Embryonic facial prominence (tissue), 1 donor: ENCODE measurements at regions not wholly inside any gene's neighbourhood (a gene's known extent, or its start where the extent isn't known, plus 50 kb on each side); places are given as distances from the start of the nearest gene placed in this dataset.
"Not testable (repeated sequence)": the region's sequence is repeated elsewhere in the genome, so short reads cannot be mapped to it uniquely, and the experiment has no call there.

Source experiments
- DNase-seq: peaks from one replicate; pipeline ENCODE4 v3.0.0-alpha.2; 2016; ENCODE audit errors: extremely low spot score

- DNase-seq: no peak
Measured at GRCh38 chr21:31531967-31532366, 127.5 kb upstream of the SOD1 start.

DNA sequence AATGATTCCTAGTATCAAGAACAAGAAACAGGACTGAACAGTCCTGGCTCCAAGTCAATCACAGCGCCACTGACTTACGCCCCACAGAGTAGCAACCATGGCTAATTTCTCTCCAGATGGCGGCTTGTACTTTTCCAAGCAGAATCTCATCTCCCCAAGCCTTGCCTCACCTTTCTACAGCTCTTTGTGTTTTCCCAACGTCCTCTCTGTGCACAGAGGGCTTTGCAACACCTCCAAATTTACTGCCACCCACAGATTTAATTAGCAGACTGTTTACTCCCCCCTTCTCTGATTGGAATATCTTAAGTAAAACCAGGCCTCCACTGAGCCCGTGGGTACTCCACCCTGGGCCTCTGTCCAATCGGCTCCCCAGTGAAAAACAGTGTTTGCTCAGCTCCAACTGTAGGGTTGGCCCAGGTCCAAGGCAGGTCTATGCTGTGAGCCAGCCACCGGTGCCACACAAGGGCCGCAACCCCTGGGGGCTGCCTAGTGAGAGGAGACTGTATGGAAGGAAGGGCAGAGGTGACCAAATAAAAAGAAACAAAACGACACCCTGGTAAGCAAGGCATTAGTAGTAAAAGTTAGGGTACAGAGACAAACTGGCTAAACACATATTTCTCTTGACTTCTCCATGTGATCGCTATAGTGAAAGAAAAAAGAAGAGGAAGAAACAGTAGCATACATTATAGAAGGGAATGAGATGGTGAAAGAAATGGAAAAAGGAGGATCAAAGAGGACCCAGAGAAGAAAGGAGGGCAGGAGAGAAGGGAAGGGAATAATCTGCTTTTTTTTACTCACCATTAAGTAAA is 128.4 kb upstream of the SOD1 start:
- DNase-seq: no peak

GRCh38 chr21:31530364-31530763 is 129.1 kb upstream of the SOD1 start:
- no peak for DNase-seq

- DNase-seq: no peak
Measured at GRCh38 chr21:31529406-31529805, 130.1 kb upstream of the SOD1 start.

DNA sequence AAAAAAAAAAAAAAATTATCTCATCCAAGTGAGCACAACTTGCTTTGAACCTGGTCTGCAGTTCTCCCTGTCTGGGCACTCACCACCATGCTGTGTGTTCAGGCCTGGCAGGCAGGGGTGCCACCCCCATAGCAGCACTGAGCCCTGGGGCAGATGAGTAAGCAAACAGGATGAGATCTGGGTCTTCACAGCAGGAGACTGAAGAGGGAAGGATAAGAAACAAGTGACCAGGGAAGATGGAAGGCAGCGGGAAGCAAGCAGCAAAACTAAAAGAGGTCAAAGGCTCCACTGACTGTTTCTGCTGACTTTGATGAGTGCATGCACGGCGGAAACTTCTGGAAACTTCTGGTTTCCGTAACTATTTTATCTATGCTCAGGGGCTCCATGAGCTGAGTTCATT is 133.5 kb upstream of the SOD1 start:
- DNase-seq: no peak

- DNase-seq: no peak
Measured at GRCh38 chr21:31524140-31524539, 135.4 kb upstream of the SOD1 start.

- no peak for DNase-seq
Measured at GRCh38 chr21:31521515-31521914, 138.0 kb upstream of the SOD1 start.

GRCh38 chr21:31520561-31521098 is 138.9 kb upstream of the SOD1 start:
- no peak for DNase-seq

GRCh38 chr21:31518580-31518979 is 140.9 kb upstream of the SOD1 start:
- no peak for DNase-seq

DNA sequence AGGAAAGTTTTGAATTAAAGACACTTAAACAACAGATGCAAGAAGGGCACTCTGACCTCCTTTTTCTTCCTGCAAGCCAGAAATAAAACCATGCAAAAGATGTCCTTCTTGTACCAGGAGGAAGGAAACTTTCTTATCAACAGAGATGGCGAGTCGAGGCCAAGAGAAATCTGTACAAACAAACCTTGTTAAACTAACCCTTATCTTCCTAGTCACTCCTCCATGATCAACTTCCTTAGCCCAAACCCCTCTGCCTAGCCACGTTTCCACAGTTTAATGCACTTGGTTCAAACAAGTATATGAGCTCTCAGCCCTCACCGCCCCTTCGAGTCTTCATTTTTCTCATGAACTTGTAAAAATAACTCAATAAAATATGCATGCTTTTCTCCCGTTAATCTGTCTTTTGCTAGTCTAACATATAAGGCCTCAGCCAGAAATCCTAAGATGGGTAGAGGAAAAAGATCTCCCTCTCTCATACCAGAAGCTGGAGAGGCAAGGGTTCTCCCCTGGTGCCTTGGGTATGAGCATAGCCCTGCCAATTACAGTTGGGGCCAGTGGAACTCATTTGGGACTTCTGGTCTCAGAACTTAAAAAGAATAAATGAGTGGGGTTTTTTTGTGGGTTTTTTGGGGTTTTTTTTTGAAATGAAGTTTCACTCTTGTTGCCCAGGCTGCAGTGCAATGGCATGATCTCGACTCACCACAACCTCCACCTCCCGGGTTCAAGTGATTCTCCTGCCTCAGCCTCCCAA is 141.7 kb upstream of the SOD1 start:
- DNase-seq: no peak

DNA sequence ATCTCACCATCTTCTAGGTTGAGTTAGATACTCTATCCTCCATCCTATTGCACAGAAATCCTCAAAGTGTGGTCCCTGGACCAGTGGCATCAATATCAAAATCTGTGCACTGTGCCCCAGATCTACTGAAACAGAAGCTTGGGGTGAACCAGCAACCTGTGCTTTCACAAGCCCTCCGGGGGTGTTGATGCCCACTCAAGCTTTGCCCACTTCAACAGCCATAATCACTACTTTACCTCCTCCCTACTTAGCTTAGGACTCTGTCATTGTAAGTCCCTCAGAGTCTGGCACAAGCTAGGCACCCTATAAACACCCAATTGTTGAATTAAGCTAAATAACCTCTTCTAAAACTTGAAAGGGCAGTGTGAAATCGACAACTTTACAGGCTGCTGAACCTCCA is 144.2 kb upstream of the SOD1 start:
- DNase-seq: no peak

DNA sequence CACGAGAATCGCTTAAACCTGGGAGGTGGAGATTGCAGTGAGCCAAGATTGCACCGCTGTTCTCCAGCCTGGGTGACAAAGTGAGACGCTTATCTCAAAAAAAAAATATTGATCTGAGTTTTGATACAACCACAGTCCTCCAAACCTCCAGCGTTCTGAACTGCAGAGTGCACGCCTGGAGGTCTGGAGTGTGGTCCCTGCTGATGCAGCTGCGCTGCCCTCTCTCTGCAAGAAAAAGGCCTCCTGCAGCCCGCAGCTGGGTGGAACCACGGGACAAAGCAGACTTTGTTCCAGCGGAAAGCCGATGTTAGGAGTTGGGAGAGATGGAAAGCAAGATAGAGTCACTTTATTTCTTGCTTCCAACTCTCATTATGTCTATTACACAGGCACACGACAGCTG is 144.9 kb upstream of the SOD1 start:
- DNase-seq: no peak

DNA sequence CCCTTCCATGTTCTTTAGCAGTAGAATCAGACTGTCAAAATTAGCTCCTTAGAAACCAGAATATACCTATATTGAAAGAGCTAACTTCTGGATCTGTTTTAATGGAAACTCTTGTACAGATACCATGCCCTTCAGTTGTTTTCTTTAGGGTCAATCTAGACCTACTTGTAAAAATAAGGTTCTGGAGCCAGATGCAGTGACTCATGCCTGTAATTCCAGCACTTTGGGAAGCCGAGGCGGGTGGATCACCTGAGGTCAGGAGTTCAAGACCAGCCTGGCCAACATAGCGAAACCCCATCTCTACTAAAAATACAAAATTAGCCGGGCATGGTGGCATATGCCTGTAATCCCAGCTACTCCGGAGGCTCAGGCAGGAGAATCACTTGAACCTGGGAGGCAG is 146.0 kb upstream of the SOD1 start:
- DNase-seq: not testable (repeated sequence)

GRCh38 chr21:31511999-31512398 is 147.5 kb upstream of the SOD1 start:
- not testable (repeated sequence) for DNase-seq

GRCh38 chr21:31511258-31511657 is 148.2 kb upstream of the SOD1 start:
- no peak for DNase-seq

GRCh38 chr21:31509194-31510017 is 150.1 kb upstream of the SOD1 start:
- no peak for DNase-seq

- DNase-seq: no peak
Measured at GRCh38 chr21:31505975-31506374, 153.5 kb upstream of the SOD1 start.

DNA sequence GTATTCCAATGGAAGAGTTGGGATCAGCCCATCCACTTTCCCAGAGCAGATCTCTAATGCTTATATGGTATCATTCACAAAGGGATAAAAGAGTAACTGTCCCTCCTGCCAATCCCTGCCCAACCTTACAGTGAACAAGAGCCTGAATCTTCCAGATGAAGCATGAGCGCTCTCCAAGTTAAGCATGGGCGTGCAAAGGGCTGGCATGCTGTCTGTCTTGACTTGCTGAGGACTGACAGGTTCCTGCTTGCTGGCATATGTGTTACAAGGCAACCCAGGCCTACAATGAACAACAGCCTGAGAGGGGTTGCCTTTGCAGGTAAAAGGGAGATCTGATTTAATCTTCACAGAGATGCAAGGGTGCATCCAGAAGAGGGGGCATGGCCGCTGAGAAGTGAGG is 155.6 kb upstream of the SOD1 start:
- no peak for DNase-seq

GRCh38 chr21:31503467-31503866 is 156.0 kb upstream of the SOD1 start:
- DNase-seq: no peak

GRCh38 chr21:31502537-31503143 is 156.9 kb upstream of the SOD1 start:
- no peak for DNase-seq

GRCh38 chr21:31501926-31502325 is 157.6 kb upstream of the SOD1 start:
- no peak for DNase-seq

DNA sequence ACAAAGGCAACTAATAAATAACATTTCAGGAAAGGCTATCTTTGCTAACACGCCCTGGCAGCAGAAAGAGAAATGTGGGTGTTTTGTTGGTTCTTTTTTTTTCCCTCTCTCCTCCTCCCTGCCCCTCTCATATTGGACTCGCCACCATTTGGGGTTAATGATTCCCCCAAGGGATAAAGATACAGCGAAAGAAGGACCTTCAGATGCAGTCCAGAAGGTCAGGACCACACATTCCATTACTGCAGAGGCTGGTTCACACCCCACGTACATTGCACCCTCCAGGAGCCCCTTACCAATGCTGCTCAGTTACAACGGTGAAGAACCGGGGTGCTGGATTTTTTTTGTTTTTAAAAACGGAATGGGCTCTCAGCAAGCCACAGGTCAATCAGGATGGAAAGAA is 156.9 kb upstream of the TIAM1 start:
- no peak for DNase-seq
